Heart left ventricle (tissue), 13 donors: ENCODE measurements at regions not wholly inside any gene's neighbourhood (a gene's known extent, or its start where the extent isn't known, plus 50 kb on each side); places are given as distances from the start of the nearest gene placed in this dataset.

Experiments
- CTCF ChIP-seq, 12 donors: fragments of 200-600 bp; sonication (generic) in 4 of 12; IDR thresholded peaks; one replicate each; pipeline versions ENCODE4 v1.5.0 to v1.8.0; 2018 to 2022; ENCODE audit warnings: antibody characterized with exemption in 12 of 12, mild to moderate bottlenecking in 5 of 12
- POLR2A ChIP-seq, 2 donors: fragments of 450-650 bp; IDR thresholded peaks; one replicate each; pipeline ENCODE4 v1.6.1; 2017; ENCODE audit warnings: antibody characterized with exemption in 2 of 2, mild to moderate bottlenecking in 2 of 2, moderate library complexity in 2 of 2
- donor health status: ischemic (EF 13 %, LVEDD 7.1; RV severe dilation, severe dysfunction).
- donor health status: DM: no; HTN: yes; CAD: no.
- donor health status: DM: no; HTN: no; CAD: no.
- donor health status: ischemic (EF 25% LVEDD 6.9; RV normal size, moderate dysfunction).
- donor health status: ischemic (EF 25% LVEDD 5.7; RV mildly dilated, moderate dysfunction).
- donor health status: ischemic (EF 35%, LVEDD 5.7; RV mildly dilated, moderate dysfunction).
- donor health status: nonischemic (EF 11% LVEDD 7.7; RV severe dilation, severe dysfunction).
- donor health status: DM: yes; HTN: yes; CAD: no.
- donor health status: PGD.
- donor health status: ischemic (EF 29% LVEDD 5.4; RV normal size, mild dysfunction).
- donor health status: nonischemic (EF 23%, LVEDD 6.1; RV moderate dilation, normal function).

DNA sequence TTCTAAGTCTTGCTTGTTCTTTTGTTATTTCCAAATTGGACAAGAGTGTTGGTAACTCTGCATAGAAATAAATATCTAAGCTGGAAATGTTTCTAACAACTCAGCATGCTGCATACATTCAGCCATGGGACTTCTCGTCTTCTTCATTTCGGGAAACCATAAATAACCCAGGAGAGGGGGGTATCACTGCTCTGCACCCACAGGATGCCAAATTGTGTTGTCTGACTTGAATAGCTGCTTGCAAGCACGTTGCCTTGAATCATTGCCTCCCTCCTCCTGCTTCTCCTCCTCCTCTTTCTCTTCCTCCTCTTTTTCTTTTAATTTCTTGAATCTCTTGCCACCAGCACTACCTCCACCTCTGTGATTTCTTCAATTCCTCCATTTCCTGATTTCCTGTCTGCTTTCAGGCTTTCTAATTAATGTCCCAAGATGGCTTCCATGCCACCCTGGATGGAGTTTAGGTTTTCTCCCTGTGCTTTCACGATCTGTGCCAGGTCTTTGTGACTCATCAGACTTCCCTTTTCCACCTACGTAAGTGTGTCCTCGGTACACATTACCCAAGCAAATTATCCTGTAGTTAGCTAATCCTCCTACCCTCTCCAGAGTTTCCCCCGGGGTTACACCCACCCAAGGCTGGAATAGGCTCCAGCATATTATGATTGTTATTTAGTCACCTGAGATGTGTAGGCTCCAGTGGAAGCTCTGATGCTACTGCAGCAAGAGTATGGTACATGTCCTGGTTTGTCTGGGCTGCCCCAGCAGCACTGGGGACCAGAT lies 122.6 kb upstream of the VCX3B start:
- no peak for TF ChIP-seq CTCF (IDR thresholded peaks at IDR 0.05)
- TF ChIP-seq POLR2A (IDR thresholded peaks at IDR 0.05): no peak
